Gastrocnemius medialis (tissue), 4 donors: ENCODE measurements at regions not wholly inside any gene's neighbourhood (a gene's known extent, or its start where the extent isn't known, plus 50 kb on each side); places are given as distances from the start of the nearest gene placed in this dataset.

Experiments used
- ATAC-seq, 2 donors: fragments of 150-250 bp; one replicate each; pipeline ENCODE4 v1.9.1; 2016
- DNase-seq, 2 donors: peaks; one replicate each; pipeline ENCODE4 v3.0.0-alpha.2; 2019
- H3K27ac ChIP-seq, 4 donors: fragments of 200-600 bp; sonication (generic); 1 replicate in 1 of 4; 2 replicates in 3 of 4; pipeline ENCODE4 v1.5.1; 2016 to 2018; ENCODE audit warnings: mild to moderate bottlenecking in 2 of 4, moderate library complexity in 1 of 4
- H3K27me3 ChIP-seq, 3 donors: fragments of 200-600 bp; sonication (generic) in 2 of 3; 1 replicate in 1 of 3; 2 replicates in 2 of 3; pipeline versions ENCODE4 v1.5.1 to v1.6.0; 2016 to 2019; ENCODE audit warnings: mild to moderate bottlenecking in 1 of 3, moderate library complexity in 1 of 3
- H3K36me3 ChIP-seq, 2 donors: fragments of 200-600 bp; sonication (generic) in 1 of 2; one replicate each; pipeline ENCODE4 v1.5.1; 2017 to 2018
- H3K4me1 ChIP-seq, 2 donors: fragments of 200-600 bp; sonication (generic) in 1 of 2; one replicate each; pipeline ENCODE4 v1.5.1; 2016 to 2017; ENCODE audit warnings: mild to moderate bottlenecking in 2 of 2
- H3K4me3 ChIP-seq, 4 donors: fragments of 200-600 bp; sonication (generic) in 3 of 4; 1 replicate in 1 of 4; 2 replicates in 3 of 4; pipeline ENCODE4 v1.5.1; 2016 to 2019; ENCODE audit warnings: mild to moderate bottlenecking in 2 of 4
- H3K9me3 ChIP-seq, 3 donors: fragments of 200-600 bp; sonication (generic) in 2 of 3; 1 replicate in 1 of 3; 2 replicates in 2 of 3; pipeline ENCODE4 v1.5.1; 2016 to 2019
- POLR2A ChIP-seq, 2 donors: fragments of 450-650 bp; IDR thresholded peaks; one replicate each; pipeline ENCODE4 v1.6.1; 2017; ENCODE audit warnings: antibody characterized with exemption in 2 of 2, mild to moderate bottlenecking in 2 of 2, moderate library complexity in 2 of 2
- in situ Hi-C, 4 donors: fragments of 200-750 bp; cut with MboI; loops; one replicate each; pipeline versions ENCODE4 v1.15.0 to v1.8.0; 2017; ENCODE audit warnings: low sequenced_read_pairs in 4 of 4
- intact Hi-C: fragments of 100-400 bp; cut with DNase I; formaldehyde crosslinking; loops from one replicate; pipeline ENCODE4 v1.15.1; 2023; ENCODE audit warnings: low total_unique reads
- TF ChIP-seq, protein P1 (sequence below), 5 experiments: fragments of 450-650 bp in 3 of 5; fragments of 200-600 bp in 2 of 5; sonication (generic) in 2 of 5; IDR thresholded peaks in 4 of 5; conservative IDR thresholded peaks in 1 of 5; 1 replicate in 4 of 5; 2 replicates in 1 of 5; pipeline ENCODE4 v1.5.1; 2016 to 2019; ENCODE audit warnings: antibody characterized with exemption in 5 of 5, mild to moderate bottlenecking in 3 of 5, moderate library complexity in 3 of 5

GRCh38 chr3:181764544-181764943 is 52.8 kb downstream of the SOX2 start:
- TF ChIP-seq POLR2A (IDR thresholded peaks at IDR 0.05), result no peak
- TF ChIP-seq, protein P1, sequence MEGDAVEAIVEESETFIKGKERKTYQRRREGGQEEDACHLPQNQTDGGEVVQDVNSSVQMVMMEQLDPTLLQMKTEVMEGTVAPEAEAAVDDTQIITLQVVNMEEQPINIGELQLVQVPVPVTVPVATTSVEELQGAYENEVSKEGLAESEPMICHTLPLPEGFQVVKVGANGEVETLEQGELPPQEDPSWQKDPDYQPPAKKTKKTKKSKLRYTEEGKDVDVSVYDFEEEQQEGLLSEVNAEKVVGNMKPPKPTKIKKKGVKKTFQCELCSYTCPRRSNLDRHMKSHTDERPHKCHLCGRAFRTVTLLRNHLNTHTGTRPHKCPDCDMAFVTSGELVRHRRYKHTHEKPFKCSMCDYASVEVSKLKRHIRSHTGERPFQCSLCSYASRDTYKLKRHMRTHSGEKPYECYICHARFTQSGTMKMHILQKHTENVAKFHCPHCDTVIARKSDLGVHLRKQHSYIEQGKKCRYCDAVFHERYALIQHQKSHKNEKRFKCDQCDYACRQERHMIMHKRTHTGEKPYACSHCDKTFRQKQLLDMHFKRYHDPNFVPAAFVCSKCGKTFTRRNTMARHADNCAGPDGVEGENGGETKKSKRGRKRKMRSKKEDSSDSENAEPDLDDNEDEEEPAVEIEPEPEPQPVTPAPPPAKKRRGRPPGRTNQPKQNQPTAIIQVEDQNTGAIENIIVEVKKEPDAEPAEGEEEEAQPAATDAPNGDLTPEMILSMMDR (IDR thresholded peaks at IDR 0.05 in 4 of 5, conservative IDR thresholded peaks at IDR 0.05 in 1 of 5), result no peak
- in situ Hi-C loops (no loop called here), intact Hi-C loops (no loop called here)
- Histone ChIP-seq H3K27ac (no peak overlapping the region), H3K9me3 (no peaks in the 10 kb centered on the region), H3K4me3 (no peak overlapping the region), H3K4me1 (no peaks in the 10 kb centered on the region), H3K36me3 (no peaks in the 10 kb centered on the region), H3K27me3 (no peaks in the 10 kb centered on the region)
- ATAC-seq (no peak), DNase-seq (no peak)

DNA sequence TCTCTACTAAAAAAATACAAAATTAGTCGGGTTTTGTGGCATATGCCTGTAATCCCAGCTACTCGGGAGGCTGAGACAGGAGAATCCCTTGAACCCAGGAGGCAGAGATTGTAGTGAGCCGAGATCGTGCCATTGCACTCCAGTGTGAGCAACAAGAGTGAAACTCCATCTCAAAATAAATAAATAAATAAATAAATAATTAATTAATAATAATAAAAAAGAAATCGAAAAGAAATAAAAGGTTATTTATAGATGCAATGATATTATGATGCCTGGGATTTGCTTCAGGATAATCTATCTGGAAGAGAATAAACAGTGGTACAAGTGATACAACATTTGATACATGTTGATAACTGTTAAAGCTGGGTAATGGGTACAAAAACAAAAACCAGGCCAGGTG is 58.6 kb downstream of the SOX2 start:
- intact Hi-C loops, result no loop called here

DNA sequence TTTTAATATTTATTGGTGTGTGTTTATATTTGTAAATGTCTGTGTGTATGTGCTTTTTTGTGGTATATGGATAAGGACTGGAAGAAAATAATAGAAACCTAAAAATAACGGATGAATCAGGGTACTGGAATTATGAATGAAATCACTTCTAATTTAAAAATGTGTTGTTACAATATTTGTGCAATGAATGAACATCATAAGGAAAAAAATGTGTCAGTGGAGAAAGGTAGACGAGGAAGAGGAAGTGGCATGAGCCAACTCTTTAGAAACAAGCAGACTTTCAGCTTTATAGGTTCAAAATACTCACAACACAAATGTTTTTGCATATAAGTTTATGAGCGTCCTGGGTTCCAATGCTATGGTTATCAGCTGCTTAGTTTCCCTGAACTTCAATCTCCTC is 59.4 kb downstream of the SOX2 start:
- H3K4me3 ChIP-seq, result no peak overlapping the region
- no peak for TF ChIP-seq POLR2A (IDR thresholded peaks at IDR 0.05)
- TF ChIP-seq, protein P1 (IDR thresholded peaks at IDR 0.05 in 4 of 5, conservative IDR thresholded peaks at IDR 0.05 in 1 of 5), result no peak
- no peaks in the 10 kb centered on the region for H3K4me1 ChIP-seq
- no peaks in the 10 kb centered on the region for H3K36me3 ChIP-seq
- intact Hi-C loops, result no loop called here
- H3K27ac ChIP-seq, result no peak overlapping the region
- no peak for DNase-seq
- H3K9me3 ChIP-seq, result no peaks in the 10 kb centered on the region
- H3K27me3 ChIP-seq, result no peaks in the 10 kb centered on the region
- in situ Hi-C loops, result no loop called here
- ATAC-seq, result no peak

More for the DNA sequence above, 58.6 kb downstream of the SOX2 start:
- in situ Hi-C loops, result no loop called here
- Histone ChIP-seq H3K9me3 (no peaks in the 10 kb centered on the region), H3K27me3 (no peaks in the 10 kb centered on the region), H3K27ac (no peak overlapping the region), H3K4me3 (no peak overlapping the region), H3K4me1 (no peaks in the 10 kb centered on the region), H3K36me3 (no peaks in the 10 kb centered on the region)
- TF ChIP-seq, protein P1 (IDR thresholded peaks at IDR 0.05 in 4 of 5, conservative IDR thresholded peaks at IDR 0.05 in 1 of 5), result no peak
- no peak for TF ChIP-seq POLR2A (IDR thresholded peaks at IDR 0.05)
- DNase-seq, result no peak
- no peak for ATAC-seq

DNA sequence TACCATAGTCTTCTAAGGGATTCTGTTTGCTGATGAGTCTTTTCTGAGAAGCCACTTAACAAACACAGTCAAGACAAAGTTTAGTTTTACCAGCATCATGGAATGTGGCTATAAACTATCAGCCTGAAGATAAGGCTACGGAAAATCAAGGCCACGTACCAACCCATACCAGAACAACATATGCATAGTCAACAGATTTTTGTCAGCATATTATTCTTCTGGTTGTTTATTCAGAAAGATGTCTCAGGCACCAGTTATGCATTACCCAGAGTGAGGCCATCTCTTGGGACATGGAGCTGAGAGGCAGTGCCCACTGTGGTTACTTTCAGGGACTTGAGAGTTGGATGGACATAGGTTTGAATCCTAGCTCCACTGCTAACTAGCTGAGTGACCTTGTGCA is 60.4 kb downstream of the SOX2 start:
- H3K36me3 ChIP-seq, result no peaks in the 10 kb centered on the region
- no peak overlapping the region for H3K4me3 ChIP-seq
- H3K9me3 ChIP-seq, result no peaks in the 10 kb centered on the region
- intact Hi-C loops, result no loop called here
- H3K27ac ChIP-seq, result no peak overlapping the region
- TF ChIP-seq, protein P1 (IDR thresholded peaks at IDR 0.05 in 4 of 5, conservative IDR thresholded peaks at IDR 0.05 in 1 of 5), result no peak
- no peak for TF ChIP-seq POLR2A (IDR thresholded peaks at IDR 0.05)
- ATAC-seq, result no peak
- in situ Hi-C loops, result no loop called here
- no peak for DNase-seq
- H3K27me3 ChIP-seq, result no peaks in the 10 kb centered on the region
- no peaks in the 10 kb centered on the region for H3K4me1 ChIP-seq

DNA sequence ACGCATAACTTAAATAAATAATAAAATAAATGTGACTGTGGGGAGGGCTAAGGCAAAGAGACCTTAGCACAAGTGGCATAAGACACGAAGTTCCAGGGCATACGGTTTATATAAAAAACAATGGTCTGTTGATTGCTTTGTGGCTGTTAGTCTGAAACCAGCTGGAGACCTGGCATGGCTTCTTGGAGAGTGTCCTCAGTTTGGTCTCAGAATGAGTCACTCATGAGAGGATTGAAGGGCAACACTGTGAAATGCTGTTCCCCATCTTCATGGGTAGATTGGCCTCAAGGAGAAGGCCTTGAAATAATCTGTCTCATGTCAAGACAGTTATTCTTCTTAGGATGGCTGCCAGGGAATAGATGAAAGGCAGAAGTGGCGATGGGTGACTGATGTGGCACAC is 62.2 kb downstream of the SOX2 start:
- H3K27ac ChIP-seq, result no peak overlapping the region
- no peaks in the 10 kb centered on the region for H3K9me3 ChIP-seq
- H3K27me3 ChIP-seq, result no peaks in the 10 kb centered on the region
- no peak overlapping the region for H3K4me3 ChIP-seq
- intact Hi-C loops, result no loop called here
- DNase-seq (no peak), ATAC-seq (no peak)
- TF ChIP-seq POLR2A (IDR thresholded peaks at IDR 0.05), result no peak
- TF ChIP-seq, protein P1 (IDR thresholded peaks at IDR 0.05 in 4 of 5, conservative IDR thresholded peaks at IDR 0.05 in 1 of 5), result no peak
- in situ Hi-C loops, result no loop called here
- no peaks in the 10 kb centered on the region for H3K4me1 ChIP-seq
- no peaks in the 10 kb centered on the region for H3K36me3 ChIP-seq
